ENCODE measurements at regions not wholly inside any gene's neighbourhood (a gene's known extent, or its start where the extent isn't known, plus 50 kb on each side); places are given as distances from the start of the nearest gene placed in this dataset.

GRCh38 chr13:108006619-108007018 lies 208.7 kb downstream of the LIG4 start:
- no peak for DNase-seq (ENCODE audit: low read depth in 1 of 2, low spot score in 1 of 2)

GRCh38 chr13:108005231-108005630 lies 210.1 kb downstream of the LIG4 start:
- DNase-seq (ENCODE audit: low read depth in 1 of 2, low spot score in 1 of 2) = no peak

GRCh38 chr13:108003626-108004025 lies 211.7 kb downstream of the LIG4 start:
- no peak for DNase-seq (ENCODE audit: low read depth in 1 of 2, low spot score in 1 of 2)

GRCh38 chr13:108000998-108001397 lies 214.3 kb downstream of the LIG4 start:
- DNase-seq (ENCODE audit: low read depth in 1 of 2, low spot score in 1 of 2) = no peak

- DNase-seq (ENCODE audit: low read depth in 1 of 2, low spot score in 1 of 2) = no peak
Measured at GRCh38 chr13:107999751-108000150, 215.6 kb downstream of the LIG4 start.

GRCh38 chr13:107994137-107994536 lies 221.2 kb downstream of the LIG4 start:
- DNase-seq (ENCODE audit: low read depth in 1 of 2, low spot score in 1 of 2) = no peak

GRCh38 chr13:107993239-107993949 lies 221.9 kb downstream of the LIG4 start:
- DNase-seq (ENCODE audit: low read depth in 1 of 2, low spot score in 1 of 2) = no peak

- no peak for DNase-seq (ENCODE audit: low read depth in 1 of 2, low spot score in 1 of 2)
Measured at GRCh38 chr13:107992542-107992941, 222.8 kb downstream of the LIG4 start.

GRCh38 chr13:107977071-107977574 lies 238.2 kb downstream of the LIG4 start:
- DNase-seq (ENCODE audit: low read depth in 1 of 2, low spot score in 1 of 2) = no peak

GRCh38 chr13:107976628-107977027 lies 238.7 kb downstream of the LIG4 start:
- no peak for DNase-seq (ENCODE audit: low read depth in 1 of 2, low spot score in 1 of 2)

- no peak for DNase-seq (ENCODE audit: low read depth in 1 of 2, low spot score in 1 of 2)
Measured at GRCh38 chr13:107974409-107974808, 240.9 kb downstream of the LIG4 start.

GRCh38 chr13:107969546-107969945 lies 245.8 kb downstream of the LIG4 start:
- DNase-seq (ENCODE audit: low read depth in 1 of 2, low spot score in 1 of 2) = no peak

- DNase-seq (ENCODE audit: low read depth in 1 of 2, low spot score in 1 of 2) = no peak
Measured at GRCh38 chr13:107968470-107968869, 246.9 kb downstream of the LIG4 start.

- no peak for DNase-seq (ENCODE audit: low read depth in 1 of 2, low spot score in 1 of 2)
Measured at GRCh38 chr13:107964395-107964794, 250.9 kb downstream of the LIG4 start.

GRCh38 chr13:107961849-107962608 lies 253.3 kb downstream of the LIG4 start:
- DNase-seq (ENCODE audit: low read depth in 1 of 2, low spot score in 1 of 2) = no peak

- no peak for DNase-seq (ENCODE audit: low read depth in 1 of 2, low spot score in 1 of 2)
Measured at GRCh38 chr13:107960301-107960700, 255.0 kb downstream of the LIG4 start.

GRCh38 chr13:107956889-107957288 lies 258.4 kb downstream of the LIG4 start:
- no peak for DNase-seq (ENCODE audit: low read depth in 1 of 2, low spot score in 1 of 2)

- no peak for DNase-seq (ENCODE audit: low read depth in 1 of 2, low spot score in 1 of 2)
Measured at GRCh38 chr13:107942030-107942617, 273.2 kb downstream of the LIG4 start.

GRCh38 chr13:107941345-107942029 lies 273.8 kb downstream of the LIG4 start:
- no peak for DNase-seq (ENCODE audit: low read depth in 1 of 2, low spot score in 1 of 2)

- DNase-seq (ENCODE audit: low read depth in 1 of 2, low spot score in 1 of 2) = no peak
Measured at GRCh38 chr13:107937848-107938247, 277.5 kb downstream of the LIG4 start.

GRCh38 chr13:107931056-107931455 lies 284.3 kb downstream of the LIG4 start:
- DNase-seq (ENCODE audit: low read depth in 1 of 2, low spot score in 1 of 2) = no peak
